GM18858 (cell line): ENCODE measurements at regions not wholly inside any gene's neighbourhood (a gene's known extent, or its start where the extent isn't known, plus 50 kb on each side); places are given as distances from the start of the nearest gene placed in this dataset.
"Not testable (repeated sequence)": the region's sequence is repeated elsewhere in the genome, so short reads cannot be mapped to it uniquely, and the experiment has no call there.

ENCODE experiments used
- ATAC-seq: cut with Tn5 transposase; IDR thresholded peaks from one replicate; pipeline ENCODE4 v1.9.1; 2021; ENCODE audit not compliant: unreplicated experiment

DNA sequence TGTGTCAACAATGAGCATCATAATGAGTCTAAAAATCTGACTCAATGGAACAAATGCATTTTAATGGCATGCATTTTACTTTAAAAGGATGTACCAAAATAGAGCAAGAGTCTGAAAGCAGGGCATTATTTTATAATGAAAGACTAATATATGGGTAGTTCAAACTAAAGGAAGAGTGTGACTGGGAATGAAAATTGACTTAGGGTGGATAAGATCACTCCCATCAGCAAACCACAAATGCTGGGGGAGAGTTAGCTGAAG, 114.7 kb downstream of the SOX4 start:
- ATAC-seq, result no peak

DNA sequence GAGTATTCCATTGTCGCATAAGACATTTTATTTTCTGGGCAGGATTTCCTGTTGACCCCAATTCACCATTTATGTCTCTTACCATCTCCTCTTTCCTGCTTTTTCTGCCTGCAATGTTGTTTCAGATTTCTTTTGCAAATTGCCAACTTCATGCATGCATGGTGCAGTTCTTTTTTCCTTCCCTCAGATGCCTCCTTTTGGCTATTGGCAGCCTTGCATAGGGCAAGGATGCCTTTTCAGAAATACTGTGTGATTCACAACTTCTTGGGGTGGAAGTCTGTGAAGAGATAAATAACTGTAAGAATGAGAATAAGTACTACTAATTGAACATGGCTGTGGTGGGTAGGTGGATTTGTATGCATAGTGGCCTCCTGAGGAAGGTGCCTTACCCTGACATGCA, 116.7 kb downstream of the SOX4 start:
- no peak for ATAC-seq

DNA sequence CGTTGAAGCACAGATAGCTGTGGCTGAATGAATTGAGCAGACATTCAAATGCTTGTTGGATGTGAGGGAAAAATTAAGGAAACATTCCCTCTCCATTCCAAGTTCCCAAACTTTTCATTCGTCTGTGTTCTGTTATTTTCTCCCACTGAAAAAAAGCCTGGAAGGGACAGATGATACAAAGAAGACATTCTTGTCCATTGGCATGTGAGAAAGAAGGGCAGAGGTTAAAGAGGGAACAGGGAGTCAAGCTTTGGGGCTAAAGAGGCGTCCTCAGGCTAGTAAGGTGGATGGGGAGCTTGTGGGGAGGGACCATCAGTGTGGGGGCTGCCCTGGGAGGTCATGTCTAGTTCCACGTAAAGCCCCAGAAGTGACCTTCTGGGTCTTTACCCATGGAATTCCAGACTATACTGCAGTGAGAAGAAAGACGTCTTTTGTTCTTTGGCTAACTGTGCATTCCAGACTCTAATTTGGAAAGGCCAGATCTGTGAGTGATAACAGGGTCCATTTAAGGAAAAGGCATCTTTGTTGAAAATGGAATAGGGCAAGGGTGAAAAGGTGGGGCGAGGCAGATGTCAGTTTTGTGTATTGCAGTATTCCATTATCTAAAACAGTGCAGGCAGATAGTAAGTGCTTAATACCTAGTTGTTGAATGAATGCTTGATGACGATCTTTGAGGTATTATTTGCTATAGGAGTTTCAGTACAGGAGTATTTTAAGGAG, 117.5 kb downstream of the SOX4 start:
- ATAC-seq, result no peak

DNA sequence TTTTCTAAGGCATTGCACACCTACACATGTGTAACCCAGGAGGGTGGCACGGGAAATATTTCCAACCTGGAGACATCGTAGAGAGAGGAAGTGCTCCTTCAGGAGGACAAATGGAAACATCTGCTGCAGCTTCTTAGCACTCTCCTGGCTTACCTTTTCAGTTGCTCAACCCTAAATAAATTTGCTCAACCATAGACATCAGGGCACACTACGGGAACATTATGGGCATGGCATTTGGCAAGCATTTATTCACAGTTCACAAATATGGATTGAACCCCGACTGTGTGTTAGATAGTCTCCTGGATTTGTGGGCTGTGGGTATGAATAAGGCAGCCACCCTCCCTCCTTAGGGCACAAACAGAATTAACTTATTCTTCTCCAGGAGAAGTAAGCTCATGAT, 118.7 kb downstream of the SOX4 start:
- no peak for ATAC-seq

DNA sequence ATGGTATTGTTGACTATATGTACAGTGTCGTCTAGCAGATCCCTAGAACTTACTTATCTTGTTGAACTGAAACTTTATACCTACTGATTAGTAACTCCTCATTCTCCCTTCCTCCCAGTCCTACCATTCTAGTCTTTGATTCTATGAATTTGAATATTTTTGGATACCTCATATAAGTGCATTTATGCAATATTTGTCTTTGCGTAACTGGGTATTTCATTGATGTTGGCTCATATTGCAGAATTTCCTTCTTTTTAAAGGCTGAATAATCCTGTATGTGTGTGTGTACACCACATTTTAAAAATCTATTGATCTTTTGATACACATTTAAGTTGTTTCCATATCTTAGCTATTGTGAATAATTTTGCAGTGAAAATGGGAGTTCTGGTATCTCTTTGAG, 119.9 kb downstream of the SOX4 start:
- ATAC-seq, result no peak

DNA sequence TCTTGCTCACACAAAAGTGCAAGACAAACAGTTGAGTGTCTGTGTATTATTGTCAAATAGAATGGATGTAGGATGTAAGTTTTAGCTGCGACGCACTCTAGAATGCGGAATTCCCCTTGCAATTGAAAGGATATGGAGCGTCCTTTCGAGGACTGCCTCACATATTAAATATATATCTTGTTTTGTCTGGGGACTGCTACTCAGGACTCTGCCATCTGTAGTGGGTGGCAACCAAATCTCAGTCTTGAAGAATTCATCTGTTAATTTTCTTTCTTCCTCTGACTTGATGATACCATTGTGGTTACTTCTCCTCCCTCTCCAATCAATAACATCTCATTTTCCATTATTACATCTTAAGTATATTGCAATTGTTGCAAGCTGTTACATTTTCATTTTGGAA, 121.6 kb downstream of the SOX4 start:
- ATAC-seq, result no peak

DNA sequence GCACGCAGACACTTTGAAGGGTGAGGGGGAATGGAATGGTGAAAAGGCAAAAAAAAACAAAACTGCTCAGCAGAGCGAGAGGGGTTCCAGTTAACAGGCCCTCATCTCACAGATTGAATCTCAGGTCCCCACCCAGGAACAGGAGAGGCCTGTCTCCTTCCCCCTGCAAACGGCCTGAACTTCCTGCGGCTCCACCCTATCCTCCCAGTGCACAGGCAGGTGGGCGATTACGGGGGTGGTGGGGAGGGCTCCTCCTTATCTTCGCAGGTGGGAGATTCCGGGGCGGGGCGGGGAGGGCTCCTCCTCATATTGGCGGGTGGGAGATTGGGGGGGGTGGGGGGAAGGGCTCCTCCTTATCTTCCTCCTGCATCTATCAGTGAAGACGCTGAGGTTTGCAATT, 129.0 kb downstream of the SOX4 start:
- no peak for ATAC-seq

DNA sequence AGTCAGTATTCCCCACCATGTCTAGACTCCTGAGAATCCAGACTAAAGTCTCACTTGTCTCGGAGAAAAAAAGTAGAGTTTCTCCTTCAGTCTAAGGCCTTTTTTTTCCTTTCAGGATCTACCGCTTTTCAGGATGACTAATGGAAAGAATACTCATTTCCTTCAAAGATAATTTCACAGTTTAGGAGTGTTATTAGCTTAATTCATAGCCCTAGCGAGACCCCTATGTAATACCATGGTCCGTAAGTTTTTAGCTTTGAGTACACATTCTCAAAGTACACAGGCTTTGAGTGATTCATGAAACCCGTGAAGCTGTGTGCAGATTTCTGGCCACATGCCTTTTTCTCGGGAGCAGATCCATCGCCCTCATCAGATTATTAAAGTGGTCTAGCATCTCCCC, 133.1 kb downstream of the SOX4 start:
- ATAC-seq, result no peak

DNA sequence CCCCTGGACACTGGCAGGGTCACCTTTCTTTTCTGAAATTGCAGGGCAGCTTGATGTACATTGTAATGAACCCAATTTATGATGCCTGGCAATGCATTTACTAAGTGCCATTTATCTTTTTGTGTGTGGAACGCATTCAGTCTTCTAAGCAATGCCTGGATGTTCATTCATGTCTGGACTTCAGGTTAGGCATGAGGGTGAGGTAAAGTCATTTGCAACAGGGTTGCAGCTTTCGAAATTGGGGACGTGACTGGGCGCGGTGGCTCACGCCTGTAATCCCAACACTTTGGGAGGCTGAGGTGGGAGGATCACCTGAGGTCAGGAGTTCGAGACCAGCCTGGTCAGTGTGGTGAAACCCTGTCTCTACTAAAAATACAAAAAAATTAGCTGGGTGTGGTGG, 134.6 kb downstream of the SOX4 start:
- no peak for ATAC-seq

DNA sequence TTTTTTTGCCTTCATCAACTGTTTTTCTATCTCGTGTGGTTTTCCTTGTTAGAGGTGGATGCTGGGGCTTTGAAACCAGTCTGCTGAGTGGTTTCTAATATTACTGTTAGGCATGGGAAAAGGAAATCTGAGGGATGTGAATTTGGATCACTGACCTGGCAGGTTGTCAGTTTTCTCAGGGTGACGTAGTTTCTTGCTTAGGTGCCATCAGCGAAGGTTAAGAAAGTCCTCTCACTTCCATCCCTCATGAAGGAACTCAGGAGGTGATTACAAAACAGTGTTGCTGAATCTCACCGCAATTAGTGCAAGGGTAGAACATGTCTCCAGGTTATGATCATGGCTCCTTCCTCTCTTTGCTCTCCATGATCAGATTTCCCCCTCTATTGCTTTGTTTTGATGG, 135.9 kb downstream of the SOX4 start:
- no peak for ATAC-seq

DNA sequence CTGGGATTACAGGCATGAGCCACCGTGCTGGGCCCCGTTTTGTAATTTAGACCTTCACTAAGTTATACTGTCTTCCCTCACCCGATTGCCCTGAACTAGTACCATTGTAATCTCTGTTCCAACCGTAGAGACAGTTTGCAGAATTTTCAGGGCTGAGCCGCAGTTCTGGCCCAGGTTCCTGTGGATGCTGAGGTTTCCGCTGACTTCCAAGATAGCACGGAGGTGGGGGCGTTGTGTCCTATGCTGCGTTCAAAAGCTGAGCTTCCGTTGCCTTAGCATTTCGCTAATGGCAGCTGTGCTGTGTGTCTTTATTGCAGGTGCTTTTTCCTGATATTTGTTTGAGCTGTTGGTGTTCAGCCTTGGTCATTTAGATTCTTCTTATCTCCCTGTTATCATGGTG, 137.0 kb downstream of the SOX4 start:
- ATAC-seq, result no peak

DNA sequence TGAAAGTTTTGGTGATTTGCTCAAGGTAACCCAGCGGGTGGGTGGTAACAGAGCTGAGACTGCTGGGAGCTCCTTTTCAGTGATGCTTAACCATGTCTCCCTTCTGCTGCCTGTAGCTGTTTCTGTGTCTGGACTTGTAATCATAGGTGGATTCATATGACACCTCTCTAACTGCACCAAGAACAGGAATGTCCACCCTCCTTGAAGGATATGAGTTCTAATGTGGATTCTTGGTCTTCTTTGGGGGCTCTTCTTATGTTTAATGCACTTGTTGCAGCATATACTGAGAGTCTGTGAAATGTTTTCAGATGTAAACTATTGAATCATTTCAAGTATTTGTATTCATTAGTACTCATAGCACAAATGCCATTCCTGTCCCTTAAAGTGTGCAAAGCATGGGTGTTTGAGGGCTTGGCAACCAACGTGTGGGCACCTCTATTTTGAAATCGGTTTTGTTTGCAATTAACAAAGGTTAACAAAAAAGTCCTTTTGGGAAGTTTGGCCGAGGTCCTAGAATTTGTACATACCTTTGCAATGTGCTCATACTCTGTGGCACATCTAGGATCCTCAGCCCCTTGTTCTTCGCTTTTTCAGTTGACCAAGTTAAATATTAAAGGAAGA, 138.0 kb downstream of the SOX4 start:
- ATAC-seq, result no peak

DNA sequence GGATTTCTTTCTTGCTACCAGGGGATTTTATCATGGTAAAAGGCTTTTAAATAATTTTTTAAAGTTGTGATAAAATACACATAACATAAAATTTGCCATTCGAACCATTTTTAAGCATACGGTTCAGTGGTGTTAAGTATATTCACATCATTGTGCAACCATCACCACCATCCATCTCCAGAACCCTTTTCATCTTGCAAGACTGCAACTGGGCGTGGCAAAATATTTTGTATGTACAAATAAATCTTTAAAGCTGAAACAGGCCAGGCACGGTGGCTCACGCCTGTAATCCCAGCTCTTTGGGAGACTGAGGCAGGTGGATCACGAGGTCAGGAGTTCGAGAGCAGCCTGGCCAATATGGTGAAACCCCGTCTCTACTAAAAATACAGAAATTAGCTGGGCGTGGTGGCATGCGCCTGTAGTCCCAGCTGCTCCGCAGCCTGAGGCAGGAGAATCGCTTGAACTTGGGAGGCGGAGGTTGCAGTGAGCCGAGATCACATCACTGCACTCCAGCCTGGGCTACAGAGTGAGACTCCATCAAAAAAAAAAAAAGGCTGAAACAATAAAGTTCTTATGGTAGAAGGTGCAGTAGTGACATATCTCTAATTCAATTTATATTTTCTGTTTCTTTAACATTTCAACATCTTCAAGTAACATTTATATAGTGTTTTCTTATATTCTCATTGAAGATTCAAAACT, 138.6 kb downstream of the SOX4 start:
- ATAC-seq, result not testable (repeated sequence)

DNA sequence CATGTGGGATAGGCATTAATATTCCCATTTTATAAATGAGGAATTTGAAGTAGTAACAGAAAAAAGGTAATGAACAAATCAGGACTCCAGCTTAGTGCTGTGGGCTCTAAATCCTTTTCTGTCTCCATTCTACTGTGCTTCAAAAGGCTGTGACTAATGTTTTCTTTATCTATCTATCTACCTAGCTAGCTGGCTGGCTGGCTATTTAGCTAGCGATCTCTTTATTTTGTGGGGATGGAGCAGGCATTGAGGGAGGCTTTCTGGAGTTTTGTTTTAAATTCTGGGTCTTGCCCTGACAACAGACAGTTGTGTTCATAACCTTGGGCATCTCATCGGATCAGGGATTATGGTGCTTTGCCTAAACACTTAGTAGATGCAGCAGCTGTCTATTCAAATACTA, 139.2 kb downstream of the SOX4 start:
- ATAC-seq, result no peak

DNA sequence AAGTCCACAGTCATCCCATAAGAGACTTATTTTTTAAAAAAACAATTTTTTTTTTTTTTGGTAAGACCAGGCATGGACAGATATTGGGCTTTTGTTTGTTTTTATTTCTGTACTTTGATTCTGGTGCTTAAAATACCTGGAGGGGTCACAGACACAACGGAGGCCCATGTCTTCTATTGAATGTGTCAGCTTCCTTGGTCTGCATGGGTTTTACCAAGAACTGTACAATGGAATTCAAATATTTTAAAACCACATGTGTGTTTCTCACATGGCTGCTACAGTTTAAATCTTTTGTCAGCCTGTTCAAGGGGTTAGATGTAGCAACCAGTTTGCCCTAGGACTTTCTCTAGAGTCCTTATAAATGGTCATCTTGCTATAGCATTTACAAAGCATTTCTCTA, 139.8 kb downstream of the SOX4 start:
- no peak for ATAC-seq

DNA sequence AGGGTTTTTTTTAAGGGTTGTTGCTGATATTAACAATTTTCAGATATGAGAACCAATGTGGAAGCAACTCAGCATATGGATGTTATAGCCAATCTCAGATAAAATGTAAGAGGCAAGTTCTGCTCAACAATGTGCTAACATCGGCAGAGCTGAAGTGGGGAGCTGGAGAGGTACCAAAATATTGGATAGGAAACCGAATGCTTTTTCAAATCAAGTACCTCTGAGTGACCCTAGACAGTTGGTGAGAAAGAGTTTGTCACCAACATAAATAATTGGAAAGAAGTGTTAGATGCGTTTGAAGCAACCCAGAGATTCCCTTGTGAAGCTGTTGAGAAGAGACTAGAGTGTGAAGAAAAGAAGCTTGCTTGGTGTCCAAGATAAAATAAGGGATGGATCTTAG, 140.7 kb downstream of the SOX4 start:
- ATAC-seq, result no peak

DNA sequence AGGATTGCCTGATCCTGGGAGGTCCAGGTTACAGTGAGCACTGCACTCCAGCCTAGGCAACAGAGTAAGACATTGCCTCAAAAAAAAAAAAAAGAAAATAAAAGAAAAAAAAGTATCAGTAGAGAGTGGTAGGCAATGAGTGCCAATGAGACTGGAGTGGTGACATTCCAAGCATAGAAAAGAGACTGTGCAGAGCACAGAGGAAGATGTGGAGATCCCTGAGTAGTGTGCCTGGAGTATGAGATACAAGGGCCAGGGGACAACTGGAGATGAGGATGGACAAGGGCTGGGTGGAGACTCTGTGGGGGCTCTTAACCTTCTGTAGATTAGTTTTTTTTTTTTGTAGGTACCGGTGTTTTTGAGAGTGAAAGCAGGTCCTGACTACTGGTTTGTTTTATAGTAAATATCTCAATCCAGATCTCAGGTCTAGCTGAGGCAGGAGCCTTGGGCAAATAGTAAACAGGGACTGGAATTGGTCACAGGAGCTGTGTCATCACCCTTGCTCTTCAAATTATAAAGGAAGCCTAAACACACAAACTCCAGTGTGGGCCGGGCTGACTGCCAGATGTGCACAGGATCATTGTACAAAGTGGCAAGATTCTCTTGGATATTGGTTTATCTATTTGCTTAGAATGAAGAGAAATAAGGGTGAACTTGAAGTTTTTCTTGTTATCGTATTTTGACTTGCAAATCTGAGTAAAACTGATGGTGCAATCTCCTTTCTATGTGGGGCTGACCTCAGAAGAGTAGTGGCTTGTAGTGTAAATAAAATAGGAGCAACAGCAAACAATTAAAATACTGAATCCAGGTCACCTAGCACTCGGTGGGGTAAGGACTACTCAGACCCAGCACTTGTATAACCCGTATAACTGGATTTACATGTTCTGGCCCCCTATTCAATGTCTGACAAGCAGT, 144.9 kb downstream of the SOX4 start:
- ATAC-seq, result no peak

DNA sequence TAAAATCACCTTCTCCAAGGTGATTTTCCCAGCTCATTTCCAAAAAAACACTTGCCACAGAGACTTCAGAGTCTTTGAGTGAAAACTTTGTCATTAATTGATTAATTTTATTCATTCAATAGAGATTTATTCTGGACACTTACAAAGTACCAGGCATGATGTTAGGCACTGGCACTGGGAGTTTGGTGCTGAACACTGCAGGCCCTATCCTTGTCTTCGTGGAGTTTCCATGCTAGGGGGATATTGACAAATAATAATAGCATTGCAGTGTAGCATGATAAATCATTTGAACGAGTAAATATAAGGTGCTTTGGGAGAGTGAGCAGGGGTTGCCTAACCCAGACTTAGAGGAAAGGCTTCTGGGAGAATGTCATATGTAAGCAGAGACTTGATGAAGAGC, 145.7 kb downstream of the SOX4 start:
- ATAC-seq, result no peak

DNA sequence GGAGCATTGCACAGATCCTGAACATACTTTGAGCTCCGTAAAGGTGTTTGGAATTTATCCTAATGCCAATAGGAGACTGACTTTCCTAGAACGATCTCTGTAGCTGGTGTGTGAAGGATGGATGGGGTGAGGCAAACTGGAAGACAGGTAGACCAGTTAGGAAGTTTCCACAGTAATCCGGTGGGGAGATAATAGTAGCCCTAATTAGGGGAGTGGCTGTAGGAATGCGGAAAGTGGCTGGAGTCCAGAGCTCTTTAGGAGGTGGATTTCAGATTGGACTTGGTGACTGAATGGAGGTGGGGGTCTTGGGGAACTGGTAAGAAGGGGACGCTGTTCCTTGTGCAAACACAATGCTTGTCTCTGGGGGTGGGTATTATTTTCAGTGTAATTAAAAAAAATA, 146.3 kb downstream of the SOX4 start:
- ATAC-seq, result no peak

DNA sequence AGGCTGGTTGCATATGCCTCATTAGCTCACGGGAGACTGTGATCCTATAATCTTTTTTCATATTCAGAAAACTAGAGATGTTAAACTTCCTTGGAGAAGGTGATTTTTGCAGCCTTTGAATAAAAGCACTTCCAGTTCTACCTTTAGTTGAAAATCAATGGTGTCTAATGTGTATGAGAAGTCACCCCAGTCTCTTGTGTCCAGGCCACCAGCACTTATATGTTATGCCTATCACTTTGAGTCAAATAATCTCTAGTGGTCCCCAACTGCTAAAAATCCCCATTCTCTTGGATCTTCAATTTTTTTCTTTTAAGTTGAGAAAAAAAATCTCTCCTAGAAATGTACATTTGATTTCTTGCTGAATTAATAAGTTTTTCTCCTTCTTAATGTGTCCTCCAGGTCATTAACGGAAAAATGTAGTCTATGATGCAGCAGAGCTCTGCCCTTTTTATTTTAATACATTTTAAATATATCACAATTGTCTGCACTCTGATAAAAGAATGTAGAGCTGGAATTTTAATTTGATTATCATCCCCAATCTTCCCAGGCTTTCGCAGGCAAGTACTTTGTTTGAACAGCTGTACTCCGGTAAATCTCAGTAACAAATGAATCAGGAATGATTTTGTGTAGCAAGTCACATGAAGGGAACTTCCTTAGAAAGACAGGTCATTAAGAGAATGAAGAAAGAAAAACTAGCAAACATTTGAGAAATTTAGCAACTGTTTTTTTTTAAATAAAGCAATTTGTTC, 147.0 kb downstream of the SOX4 start:
- ATAC-seq, result no peak
